ENCODE measurements at regions not wholly inside any gene's neighbourhood (a gene's known extent, or its start where the extent isn't known, plus 50 kb on each side); places are given as distances from the start of the nearest gene placed in this dataset.
"Not testable (repeated sequence)": the region's sequence is repeated elsewhere in the genome, so short reads cannot be mapped to it uniquely, and the experiment has no call there.

DNA sequence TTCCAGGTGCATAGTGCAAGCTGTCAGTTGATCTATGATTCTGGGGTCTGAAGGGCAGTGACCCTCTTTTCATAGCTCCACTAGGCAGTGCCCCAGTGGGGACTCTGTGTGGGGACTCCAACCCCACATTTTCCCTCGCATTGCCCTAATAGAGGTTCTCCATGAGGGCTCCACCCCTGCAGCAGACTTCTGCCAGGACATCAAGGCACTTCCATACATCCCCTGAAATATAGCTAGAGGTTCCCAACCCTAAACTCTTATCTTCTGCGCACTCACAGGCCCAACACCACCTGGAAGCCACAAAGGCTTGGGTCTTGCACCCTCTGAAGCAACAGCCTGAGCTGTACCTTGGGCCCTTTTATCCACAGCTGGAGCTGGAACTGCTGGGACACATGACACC, 65.7 kb upstream of the PKN2 start:
- no peaks in the 10 kb centered on the region for H3K27me3 ChIP-seq
- intact Hi-C loops (cut with DNase I): no loop called here

DNA sequence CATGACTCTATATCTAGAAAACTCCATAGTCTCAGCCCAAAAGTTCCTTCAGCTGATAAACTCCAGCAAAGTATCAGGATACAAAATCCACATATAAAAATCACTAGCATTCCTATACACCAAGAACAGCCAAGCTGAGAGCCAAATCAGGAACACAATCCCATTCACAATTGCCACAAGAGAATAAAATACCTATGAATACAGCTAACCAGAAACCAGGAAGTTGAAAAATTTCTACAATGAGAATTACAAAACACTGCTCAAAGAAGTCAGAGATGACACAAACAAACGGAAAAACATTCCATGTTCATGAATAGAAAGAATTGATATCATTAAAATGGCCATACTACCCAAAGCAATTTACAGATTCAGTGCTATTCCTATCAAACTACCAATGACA, 61.0 kb upstream of the PKN2 start:
- intact Hi-C loops (cut with DNase I); DNase-seq; H3K27me3 ChIP-seq; H3K4me1 ChIP-seq; H3K9me3 ChIP-seq; H3K4me3 ChIP-seq; H3K36me3 ChIP-seq; H3K27ac ChIP-seq: not testable (repeated sequence)
- 56 to 65% methylated on average over 1 of the region's 1 CpG for WGBS, 2 donors

More for the DNA sequence above, 65.7 kb upstream of the PKN2 start:
- peaks cover 0 to under 1% (median 0%) of the 10 kb centered on the region in 3 donors for H3K4me1 ChIP-seq
- TF ChIP-seq POLR2A (IDR thresholded peaks at IDR 0.05): no peak
- TF ChIP-seq, protein P1, sequence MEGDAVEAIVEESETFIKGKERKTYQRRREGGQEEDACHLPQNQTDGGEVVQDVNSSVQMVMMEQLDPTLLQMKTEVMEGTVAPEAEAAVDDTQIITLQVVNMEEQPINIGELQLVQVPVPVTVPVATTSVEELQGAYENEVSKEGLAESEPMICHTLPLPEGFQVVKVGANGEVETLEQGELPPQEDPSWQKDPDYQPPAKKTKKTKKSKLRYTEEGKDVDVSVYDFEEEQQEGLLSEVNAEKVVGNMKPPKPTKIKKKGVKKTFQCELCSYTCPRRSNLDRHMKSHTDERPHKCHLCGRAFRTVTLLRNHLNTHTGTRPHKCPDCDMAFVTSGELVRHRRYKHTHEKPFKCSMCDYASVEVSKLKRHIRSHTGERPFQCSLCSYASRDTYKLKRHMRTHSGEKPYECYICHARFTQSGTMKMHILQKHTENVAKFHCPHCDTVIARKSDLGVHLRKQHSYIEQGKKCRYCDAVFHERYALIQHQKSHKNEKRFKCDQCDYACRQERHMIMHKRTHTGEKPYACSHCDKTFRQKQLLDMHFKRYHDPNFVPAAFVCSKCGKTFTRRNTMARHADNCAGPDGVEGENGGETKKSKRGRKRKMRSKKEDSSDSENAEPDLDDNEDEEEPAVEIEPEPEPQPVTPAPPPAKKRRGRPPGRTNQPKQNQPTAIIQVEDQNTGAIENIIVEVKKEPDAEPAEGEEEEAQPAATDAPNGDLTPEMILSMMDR (IDR thresholded peaks at IDR 0.05): no peak
- H3K4me3 ChIP-seq: no peak overlapping the region
- H3K36me3 ChIP-seq: no peaks in the 10 kb centered on the region
- H3K9me3 ChIP-seq: peaks cover 0 to 15% (median 7%) of the 10 kb centered on the region in 3 donors
- 76% methylated on average over 2 of the region's 2 CpGs; no CpG with 5 or more reads in 1 of the 2 donors for WGBS, 2 donors
- no peak for DNase-seq
- no peak overlapping the region for H3K27ac ChIP-seq

Small RNA genes lying in the stretch of these regions (small RNA-seq; reads per million reads assigned to genes)
- gene AL049861.1 (0 reads per million in 4 donors), gene RF02271 (0 reads per million in 4 donors), gene RN7SL583P (0 reads per million in 4 donors), gene RNA5SP52 (0 reads per million in 4 donors)
